Activated naive CD8-positive, alpha-beta T cell treated with anti-CD3 and anti-CD28 coated beads, Interleukin-2, amount 10 ng/mL, durations not matched to agents 7 days and 5 days (primary cell): ENCODE measurements at regions not wholly inside any gene's neighbourhood (a gene's known extent, or its start where the extent isn't known, plus 50 kb on each side); places are given as distances from the start of the nearest gene placed in this dataset.

Source experiments
- ATAC-seq: fragments of 150-1000 bp; cut with Tn5 transposase; one replicate; pipeline ENCODE4 v1.10.0; 2021; ENCODE audit warnings: low read depth, moderate library complexity
- POLR2A ChIA-PET: fragments of 350-600 bp; sonication (Branson Sonifier 250); formaldehyde crosslinking; loops from one replicate; lab custom pipeline; 2021; ENCODE audit warnings: antibody characterized with exemption; lab: Charles Lee
- DNase-seq: peaks from one replicate; pipeline ENCODE4 v3.0.0; 2021
- H3K27ac Mint-ChIP-seq: one replicate; pipeline ENCODE4 v1.8.0; 2022; ENCODE audit warnings: mild to moderate bottlenecking, mixed read lengths
- H3K27me3 Mint-ChIP-seq: one replicate; pipeline ENCODE4 v1.8.0; 2022; ENCODE audit warnings: mild to moderate bottlenecking, moderate library complexity, mixed read lengths
- H3K36me3 Mint-ChIP-seq: one replicate; pipeline ENCODE4 v1.8.0; 2021; ENCODE audit warnings: mild to moderate bottlenecking, mixed read lengths
- H3K4me1 Mint-ChIP-seq: one replicate; pipeline ENCODE4 v1.8.0; 2021; ENCODE audit warnings: mixed read lengths
- H3K4me3 Mint-ChIP-seq: one replicate; pipeline ENCODE4 v1.8.0; 2022; ENCODE audit warnings: mild to moderate bottlenecking, moderate library complexity, mixed read lengths
- H3K9me3 Mint-ChIP-seq: one replicate; pipeline ENCODE4 v1.8.0; 2021; ENCODE audit warnings: mixed read lengths

GRCh38 chr12:91309450-91309849 lies 126.8 kb upstream of the DCN start:
- no peak for DNase-seq
- H3K9me3 Mint-ChIP-seq = no peaks in the 10 kb centered on the region
- POLR2A ChIA-PET = no interaction called here
- no peaks in the 10 kb centered on the region for H3K4me1 Mint-ChIP-seq
- no peak overlapping the region for H3K27ac Mint-ChIP-seq
- no peaks in the 10 kb centered on the region for H3K27me3 Mint-ChIP-seq
- H3K36me3 Mint-ChIP-seq = no peaks in the 10 kb centered on the region
- ATAC-seq = no peak
- no peak overlapping the region for H3K4me3 Mint-ChIP-seq

GRCh38 chr12:91307957-91308670 lies 125.5 kb upstream of the DCN start:
- Mint-ChIP-seq H3K36me3 (no peaks in the 10 kb centered on the region), H3K4me3 (no peak overlapping the region), H3K27me3 (no peaks in the 10 kb centered on the region), H3K27ac (no peak overlapping the region), H3K4me1 (no peaks in the 10 kb centered on the region), H3K9me3 (no peaks in the 10 kb centered on the region)
- POLR2A ChIA-PET = no interaction called here
- DNase-seq (no peak), ATAC-seq (no peak)

GRCh38 chr12:91290354-91290753 lies 107.7 kb upstream of the DCN start:
- Mint-ChIP-seq H3K27me3 (peaks cover 14% of the 10 kb centered on the region), H3K4me3 (no peak overlapping the region), H3K9me3 (no peaks in the 10 kb centered on the region), H3K36me3 (no peaks in the 10 kb centered on the region), H3K4me1 (no peaks in the 10 kb centered on the region), H3K27ac (no peak overlapping the region)
- POLR2A ChIA-PET = no interaction called here
- ATAC-seq (no peak), DNase-seq (no peak)

- H3K27me3 Mint-ChIP-seq = peaks cover 14% of the 10 kb centered on the region
- H3K4me1 Mint-ChIP-seq = no peaks in the 10 kb centered on the region
- POLR2A ChIA-PET = no interaction called here
Observed at GRCh38 chr12:91289906-91290305, 107.3 kb upstream of the DCN start.

GRCh38 chr12:91289072-91289471 lies 106.5 kb upstream of the DCN start:
- Mint-ChIP-seq H3K27me3 (peaks cover 14% of the 10 kb centered on the region), H3K4me1 (no peaks in the 10 kb centered on the region), H3K36me3 (no peaks in the 10 kb centered on the region), H3K4me3 (no peak overlapping the region), H3K27ac (no peak overlapping the region), H3K9me3 (no peaks in the 10 kb centered on the region)
- no peak for ATAC-seq
- DNase-seq = no peak
- POLR2A ChIA-PET = no interaction called here

More at GRCh38 chr12:91289906-91290305, 107.3 kb upstream of the DCN start:
- no peak overlapping the region for H3K4me3 Mint-ChIP-seq
- H3K9me3 Mint-ChIP-seq = no peaks in the 10 kb centered on the region
- H3K27ac Mint-ChIP-seq = no peak overlapping the region
- DNase-seq (no peak), ATAC-seq (no peak)
- no peaks in the 10 kb centered on the region for H3K36me3 Mint-ChIP-seq

- H3K36me3 Mint-ChIP-seq = no peaks in the 10 kb centered on the region
- H3K4me1 Mint-ChIP-seq = no peaks in the 10 kb centered on the region
- H3K27me3 Mint-ChIP-seq = peaks cover 14% of the 10 kb centered on the region
- ATAC-seq (no peak), DNase-seq (no peak)
- no peaks in the 10 kb centered on the region for H3K9me3 Mint-ChIP-seq
- no peak overlapping the region for H3K4me3 Mint-ChIP-seq
- H3K27ac Mint-ChIP-seq = no peak overlapping the region
- POLR2A ChIA-PET = no interaction called here
Observed at GRCh38 chr12:91287753-91288152, 105.1 kb upstream of the DCN start.

- Mint-ChIP-seq H3K27me3 (peaks cover 10% of the 10 kb centered on the region), H3K27ac (no peak overlapping the region), H3K4me1 (peaks cover 3% of the 10 kb centered on the region), H3K36me3 (no peaks in the 10 kb centered on the region), H3K9me3 (no peaks in the 10 kb centered on the region), H3K4me3 (no peak overlapping the region)
- POLR2A ChIA-PET = no interaction called here
- no peak for ATAC-seq
- no peak for DNase-seq
Observed at GRCh38 chr12:91278126-91278525, 95.5 kb upstream of the DCN start.

- POLR2A ChIA-PET = no interaction called here
- Mint-ChIP-seq H3K27me3 (peaks cover 11% of the 10 kb centered on the region), H3K4me1 (peaks cover 2% of the 10 kb centered on the region), H3K36me3 (no peaks in the 10 kb centered on the region), H3K9me3 (no peaks in the 10 kb centered on the region), H3K4me3 (no peak overlapping the region), H3K27ac (no peak overlapping the region)
- no peak for DNase-seq
- no peak for ATAC-seq
Observed at GRCh38 chr12:91276509-91276908, 93.9 kb upstream of the DCN start.

- Mint-ChIP-seq H3K27me3 (peaks cover 14% of the 10 kb centered on the region), H3K36me3 (no peaks in the 10 kb centered on the region), H3K9me3 (no peaks in the 10 kb centered on the region), H3K27ac (no peak overlapping the region), H3K4me1 (peaks cover 2% of the 10 kb centered on the region), H3K4me3 (no peak overlapping the region)
- POLR2A ChIA-PET = no interaction called here
- ATAC-seq = no peak
- DNase-seq = no peak
Observed at GRCh38 chr12:91275321-91275720, 92.7 kb upstream of the DCN start.

- H3K27me3 Mint-ChIP-seq = peaks cover 14% of the 10 kb centered on the region
- POLR2A ChIA-PET = no interaction called here
Observed at GRCh38 chr12:91274916-91275315, 92.3 kb upstream of the DCN start.

GRCh38 chr12:91273560-91273959 lies 90.9 kb upstream of the DCN start:
- DNase-seq = no peak
- Mint-ChIP-seq H3K27ac (no peak overlapping the region), H3K4me1 (peaks cover 2% of the 10 kb centered on the region), H3K36me3 (no peaks in the 10 kb centered on the region), H3K27me3 (peaks cover 14% of the 10 kb centered on the region), H3K4me3 (no peak overlapping the region), H3K9me3 (no peaks in the 10 kb centered on the region)
- ATAC-seq = no peak
- POLR2A ChIA-PET = no interaction called here

More at GRCh38 chr12:91274916-91275315, 92.3 kb upstream of the DCN start:
- Mint-ChIP-seq H3K27ac (no peak overlapping the region), H3K4me1 (peaks cover 2% of the 10 kb centered on the region), H3K36me3 (no peaks in the 10 kb centered on the region), H3K4me3 (no peak overlapping the region), H3K9me3 (no peaks in the 10 kb centered on the region)
- DNase-seq = no peak
- ATAC-seq = no peak

GRCh38 chr12:91272461-91273063 lies 89.9 kb upstream of the DCN start:
- POLR2A ChIA-PET = no interaction called here
- Mint-ChIP-seq H3K4me3 (no peak overlapping the region), H3K27me3 (peaks cover 14% of the 10 kb centered on the region), H3K9me3 (no peaks in the 10 kb centered on the region), H3K4me1 (peaks cover 2% of the 10 kb centered on the region), H3K27ac (no peak overlapping the region), H3K36me3 (no peaks in the 10 kb centered on the region)
- ATAC-seq = no peak
- DNase-seq = no peak

GRCh38 chr12:91271185-91271584 lies 88.6 kb upstream of the DCN start:
- no peak overlapping the region for H3K27ac Mint-ChIP-seq
- no peak overlapping the region for H3K4me3 Mint-ChIP-seq
- H3K9me3 Mint-ChIP-seq = no peaks in the 10 kb centered on the region
- POLR2A ChIA-PET = no interaction called here
- ATAC-seq (no peak), DNase-seq (no peak)
- peaks cover 12% of the 10 kb centered on the region for H3K27me3 Mint-ChIP-seq
- no peaks in the 10 kb centered on the region for H3K4me1 Mint-ChIP-seq
- H3K36me3 Mint-ChIP-seq = no peaks in the 10 kb centered on the region

GRCh38 chr12:91267039-91267438 lies 84.4 kb upstream of the DCN start:
- Mint-ChIP-seq H3K4me1 (no peaks in the 10 kb centered on the region), H3K27ac (no peak overlapping the region), H3K9me3 (no peaks in the 10 kb centered on the region), H3K27me3 (peaks cover 4% of the 10 kb centered on the region), H3K36me3 (no peaks in the 10 kb centered on the region), H3K4me3 (no peak overlapping the region)
- ATAC-seq (no peak), DNase-seq (no peak)
- POLR2A ChIA-PET = no interaction called here
